B cell (primary cell): ENCODE measurements at regions not wholly inside any gene's neighbourhood (a gene's known extent, or its start where the extent isn't known, plus 50 kb on each side); places are given as distances from the start of the nearest gene placed in this dataset.

Experiments
- ATAC-seq: fragments of 200-7000 bp; cut with Tn5 transposase; one replicate; pipeline ENCODE4 v1.10.0; 2021; ENCODE audit warnings: low read depth, mild to moderate bottlenecking, moderate number of reproducible peaks, moderate library complexity
- CTCF ChIA-PET: fragments of 350-600 bp; sonication (Branson Sonifier 250); formaldehyde crosslinking; loops from one replicate; lab custom pipeline; 2021; ENCODE audit warnings: antibody characterized with exemption, inconsistent platforms; lab: Charles Lee
- POLR2A ChIA-PET: fragments of 350-600 bp; sonication (Branson Sonifier 250); formaldehyde crosslinking; loops from one replicate; lab custom pipeline; 2021; ENCODE audit warnings: antibody characterized with exemption; lab: Charles Lee
- DNase-seq: peaks from one replicate; pipeline ENCODE4 v3.0.0; 2013
- H2AFZ ChIP-seq: 2 replicates; pipeline ENCODE4 v1.6.1; 2012; ENCODE audit warnings: mild to moderate bottlenecking, low read depth, low read length; ENCODE audit not compliant: insufficient read depth, poor library complexity, severe bottlenecking
- H3K27ac ChIP-seq, 2 donors: 1 replicate in 1 of 2; 2 replicates in 1 of 2; pipeline ENCODE4 v1.5.1; 2012 to 2013; ENCODE audit warnings: low read length in 2 of 2, mild to moderate bottlenecking in 2 of 2, moderate library complexity in 1 of 2
- H3K27me3 ChIP-seq, 4 experiments: fragments of 200-600 bp in 1 of 4; sonication (generic) in 1 of 4; replicated peaks in 1 of 4; 1 replicate in 2 of 4; 2 replicates in 2 of 4; pipeline versions ENCODE4 v1.6.1 to v1.7.0; 2013 to 2016; ENCODE audit warnings: low read length in 3 of 4, mild to moderate bottlenecking in 2 of 4, mixed read lengths in 1 of 4, moderate library complexity in 1 of 4; ENCODE audit not compliant: insufficient read depth in 4 of 4, control insufficient read depth in 3 of 4; ENCODE audit errors: control extremely low read depth in 1 of 4
- H3K36me3 ChIP-seq, 2 experiments: replicated peaks in 1 of 2; 1 replicate in 1 of 2; 2 replicates in 1 of 2; pipeline versions ENCODE4 v1.6.1 to v1.7.1; 2013; ENCODE audit warnings: low read length in 1 of 2; ENCODE audit not compliant: insufficient read depth in 2 of 2, control insufficient read depth in 1 of 2; ENCODE audit errors: control extremely low read depth in 1 of 2, extremely low read depth in 1 of 2
- H3K4me1 ChIP-seq, 2 donors: fragments of 200-600 bp in 1 of 2; sonication (generic) in 1 of 2; 1 replicate in 1 of 2; 2 replicates in 1 of 2; pipeline versions ENCODE4 v1.5.1 to v1.6.1; 2013 to 2017; ENCODE audit warnings: low read length in 2 of 2; ENCODE audit not compliant: control insufficient read depth in 2 of 2, insufficient read depth in 2 of 2
- H3K4me2 ChIP-seq: replicated peaks from 2 replicates; pipeline ENCODE3; 2012; ENCODE audit warnings: mild to moderate bottlenecking, low read depth, low read length; ENCODE audit not compliant: poor library complexity, severe bottlenecking
- H3K4me3 ChIP-seq, 5 experiments: fragments of 200-600 bp in 1 of 5; sonication (generic) in 1 of 5; 1 replicate in 3 of 5; 2 replicates in 2 of 5; pipeline versions ENCODE4 v1.5.1 to v1.7.0; 2011 to 2016; ENCODE audit warnings: low read length in 4 of 5, mild to moderate bottlenecking in 4 of 5, low read depth in 2 of 5, control low read depth in 1 of 5, moderate library complexity in 1 of 5; ENCODE audit not compliant: insufficient read depth in 1 of 5; ENCODE audit errors: control extremely low read depth in 1 of 5, extremely low read depth in 1 of 5
- H3K79me2 ChIP-seq: fragments of 200-600 bp; sonication (generic); one replicate; pipeline ENCODE4 v1.6.0; 2016; ENCODE audit warnings: low read length; ENCODE audit not compliant: control insufficient read depth, insufficient read depth
- H3K9ac ChIP-seq: fragments of 200-600 bp; sonication (generic); 2 replicates; pipeline ENCODE4 v1.6.1; 2017; ENCODE audit warnings: mild to moderate bottlenecking, low read length, moderate library complexity
- H3K9me3 ChIP-seq, 3 donors: one replicate each; pipeline versions ENCODE4 v1.6.1 to v1.7.1; 2013; ENCODE audit warnings: low read length in 2 of 3; ENCODE audit not compliant: control insufficient read depth in 2 of 3, insufficient read depth in 1 of 3; ENCODE audit errors: control extremely low read depth in 1 of 3
- H4K20me1 ChIP-seq: 2 replicates; pipeline ENCODE4 v1.6.0; 2012; ENCODE audit warnings: mild to moderate bottlenecking, low read length; ENCODE audit not compliant: insufficient read depth, control insufficient read depth, poor library complexity, severe bottlenecking
- H3K27ac Mint-ChIP-seq: one replicate; pipeline ENCODE4 v1.8.0; 2021; ENCODE audit warnings: mixed read lengths
- H3K27me3 Mint-ChIP-seq: one replicate; pipeline ENCODE4 v1.8.0; 2021; ENCODE audit warnings: mixed read lengths
- H3K4me1 Mint-ChIP-seq: one replicate; pipeline ENCODE4 v1.8.0; 2021; ENCODE audit warnings: mixed read lengths
- H3K4me3 Mint-ChIP-seq: one replicate; pipeline ENCODE4 v1.8.0; 2021; ENCODE audit warnings: mixed read lengths
- H3K9me3 Mint-ChIP-seq: one replicate; pipeline ENCODE4 v1.8.0; 2022; ENCODE audit warnings: mixed read lengths; ENCODE audit not compliant: insufficient read depth
- EZH2 ChIP-seq: IDR thresholded peaks from 2 replicates; pipeline ENCODE4 v1.6.1; 2012; ENCODE audit warnings: borderline replicate concordance, low read depth, mild to moderate bottlenecking, moderate library complexity, low read length; ENCODE audit not compliant: insufficient read depth, poor library complexity, severe bottlenecking
- WGBS: methylation state at CpG from one replicate; pipeline ENCODE4 v1.1.5; 2013; ENCODE audit warnings: missing lambda C conversion rate; ENCODE audit not compliant: insufficient coverage; 5-methylcytosine and 5-hydroxymethylcytosine counted together
- intact Hi-C: fragments of 100-400 bp; cut with micrococcal nuclease; formaldehyde crosslinking; loops from one replicate; pipeline ENCODE4 v1.10.0; 2022
- TF ChIP-seq, protein P1 (sequence below): fragments of 200-600 bp; IDR thresholded peaks from one replicate; pipeline ENCODE4 v1.8.0; 2022; ENCODE audit warnings: antibody characterized with exemption, mild to moderate bottlenecking

DNA sequence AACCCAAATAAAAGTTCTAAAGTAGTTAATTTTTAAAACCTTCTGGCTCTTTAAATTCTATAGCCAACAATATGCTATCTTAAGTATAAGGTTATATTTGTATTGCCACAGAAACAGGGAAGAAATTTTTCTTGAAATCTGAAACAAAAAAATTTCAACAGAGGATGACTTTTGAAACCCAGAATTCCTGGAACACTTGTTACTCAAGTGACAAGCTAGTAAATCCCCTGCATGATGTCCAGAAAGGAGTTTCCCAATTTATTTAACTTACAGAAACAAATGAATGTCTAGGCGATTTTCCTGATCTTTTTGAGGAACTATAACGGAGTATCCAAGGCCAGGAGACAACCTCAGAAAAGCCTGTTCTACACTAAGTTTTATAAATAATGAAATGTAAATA, 69.6 kb downstream of the SLC41A2 start:
- Histone ChIP-seq H3K79me2 (no peaks in the 10 kb centered on the region), H3K9ac (no peak overlapping the region), H3K4me1 (no peaks in the 10 kb centered on the region), H2AFZ (no peak overlapping the region), H3K36me3 (no peaks in the 10 kb centered on the region), H3K4me3 (no peak overlapping the region), H3K27ac (no peak overlapping the region), H3K27me3 (no peaks in the 10 kb centered on the region), H4K20me1 (no peaks in the 10 kb centered on the region), H3K9me3 (peaks cover 0 to 5% (median 0%) of the 10 kb centered on the region in 3 donors), H3K4me2 (no peak overlapping the region)
- Mint-ChIP-seq H3K27me3 (no peaks in the 10 kb centered on the region), H3K4me1 (peaks cover 11% of the 10 kb centered on the region), H3K27ac (no peak overlapping the region), H3K9me3 (no peaks in the 10 kb centered on the region), H3K4me3 (no peak overlapping the region)
- ATAC-seq, result no peak
- no peak for DNase-seq
- ChIA-PET CTCF (interaction anchor here (1.1 to 2.3 kb wide), 2 partner anchors 319 to 507 kb away, joined by 3 to 11 read pairs; no protein-coding TSS in a partner anchor), POLR2A (no interaction called here)
- no CpG with 5 or more reads among the region's 2 CpGs for WGBS
- TF ChIP-seq EZH2, result no peak
- TF ChIP-seq, protein P1, sequence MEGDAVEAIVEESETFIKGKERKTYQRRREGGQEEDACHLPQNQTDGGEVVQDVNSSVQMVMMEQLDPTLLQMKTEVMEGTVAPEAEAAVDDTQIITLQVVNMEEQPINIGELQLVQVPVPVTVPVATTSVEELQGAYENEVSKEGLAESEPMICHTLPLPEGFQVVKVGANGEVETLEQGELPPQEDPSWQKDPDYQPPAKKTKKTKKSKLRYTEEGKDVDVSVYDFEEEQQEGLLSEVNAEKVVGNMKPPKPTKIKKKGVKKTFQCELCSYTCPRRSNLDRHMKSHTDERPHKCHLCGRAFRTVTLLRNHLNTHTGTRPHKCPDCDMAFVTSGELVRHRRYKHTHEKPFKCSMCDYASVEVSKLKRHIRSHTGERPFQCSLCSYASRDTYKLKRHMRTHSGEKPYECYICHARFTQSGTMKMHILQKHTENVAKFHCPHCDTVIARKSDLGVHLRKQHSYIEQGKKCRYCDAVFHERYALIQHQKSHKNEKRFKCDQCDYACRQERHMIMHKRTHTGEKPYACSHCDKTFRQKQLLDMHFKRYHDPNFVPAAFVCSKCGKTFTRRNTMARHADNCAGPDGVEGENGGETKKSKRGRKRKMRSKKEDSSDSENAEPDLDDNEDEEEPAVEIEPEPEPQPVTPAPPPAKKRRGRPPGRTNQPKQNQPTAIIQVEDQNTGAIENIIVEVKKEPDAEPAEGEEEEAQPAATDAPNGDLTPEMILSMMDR, result no peak
- intact Hi-C loops, result no loop called here

- no peaks in the 10 kb centered on the region for H4K20me1 ChIP-seq
- no peaks in the 10 kb centered on the region for H3K27me3 Mint-ChIP-seq
- TF ChIP-seq, protein P1, result no peak
- no peak for TF ChIP-seq EZH2
- no peaks in the 10 kb centered on the region for H3K9me3 Mint-ChIP-seq
- CTCF ChIA-PET, result interaction anchor here (1.1 to 2.3 kb wide), 2 partner anchors 318 to 506 kb away, joined by 3 to 11 read pairs; no protein-coding TSS in a partner anchor
- H3K9ac ChIP-seq, result no peak overlapping the region
- H3K4me1 Mint-ChIP-seq, result peaks cover 11% of the 10 kb centered on the region
- H3K27ac Mint-ChIP-seq, result no peak overlapping the region
- POLR2A ChIA-PET, result no interaction called here
- intact Hi-C loops, result no loop called here
- H3K36me3 ChIP-seq, result no peaks in the 10 kb centered on the region
- no peaks in the 10 kb centered on the region for H3K79me2 ChIP-seq
- no peaks in the 10 kb centered on the region for H3K4me1 ChIP-seq
- H3K9me3 ChIP-seq, result peaks cover 0 to 5% (median 0%) of the 10 kb centered on the region in 3 donors
- H2AFZ ChIP-seq, result no peak overlapping the region
- no peak overlapping the region for H3K4me3 Mint-ChIP-seq
- H3K4me3 ChIP-seq, result no peak overlapping the region
- no CpG with 5 or more reads among the region's 2 CpGs for WGBS
- DNase-seq (no peak), ATAC-seq (no peak)
- no peaks in the 10 kb centered on the region for H3K27me3 ChIP-seq
- no peak overlapping the region for H3K27ac ChIP-seq
- H3K4me2 ChIP-seq, result no peak overlapping the region
Observed at GRCh38 chr12:104887452-104887851, 70.6 kb downstream of the SLC41A2 start.
